OCI-LY1 (cell line): ENCODE measurements at regions not wholly inside any gene's neighbourhood (a gene's known extent, or its start where the extent isn't known, plus 50 kb on each side); places are given as distances from the start of the nearest gene placed in this dataset.
"Not testable (repeated sequence)": the region's sequence is repeated elsewhere in the genome, so short reads cannot be mapped to it uniquely, and the experiment has no call there.

Experiments used
- H2AFZ ChIP-seq: fragments of 200-600 bp; sonication (generic), shearing (Covaris generic); 2 replicates; pipeline ENCODE4 v1.6.0; 2014; ENCODE audit warnings: antibody characterized with exemption, mild to moderate bottlenecking, low read length
- H3F3A ChIP-seq: fragments of 200-600 bp; sonication (generic), shearing (Covaris generic); 2 replicates; pipeline ENCODE4 v1.6.0; 2014; ENCODE audit warnings: mild to moderate bottlenecking, antibody characterized with exemption, low read length, moderate library complexity; ENCODE audit not compliant: insufficient read depth
- H3K27ac ChIP-seq: fragments of 200-600 bp; sonication (generic); 2 replicates; pipeline ENCODE4 v1.5.1; 2014; ENCODE audit warnings: low read length, mixed run types, mild to moderate bottlenecking, low read depth; ENCODE audit not compliant: poor library complexity, severe bottlenecking
- H3K27me3 ChIP-seq: fragments of 200-600 bp; sonication (generic); 2 replicates; pipeline ENCODE4 v1.6.0; 2014; ENCODE audit warnings: antibody characterized with exemption, mild to moderate bottlenecking, low read length, moderate library complexity; ENCODE audit not compliant: insufficient read depth
- H3K36me3 ChIP-seq: fragments of 200-600 bp; sonication (generic); 2 replicates; pipeline ENCODE4 v1.6.1; 2014; ENCODE audit warnings: mild to moderate bottlenecking, antibody characterized with exemption, low read length, moderate library complexity, mixed read lengths; ENCODE audit not compliant: insufficient read depth
- H3K4me1 ChIP-seq: fragments of 200-600 bp; sonication (generic); 2 replicates; pipeline ENCODE4 v1.5.1; 2014; ENCODE audit warnings: mild to moderate bottlenecking, low read length, moderate library complexity; ENCODE audit not compliant: insufficient read depth, severe bottlenecking
- H3K4me2 ChIP-seq: fragments of 200-600 bp; sonication (generic), shearing (Covaris generic); 2 replicates; pipeline ENCODE4 v1.6.1; 2014; ENCODE audit warnings: low read length
- H3K4me3 ChIP-seq: fragments of 200-600 bp; sonication (generic); 2 replicates; pipeline ENCODE4 v1.5.1; 2014; ENCODE audit warnings: low read length, low read depth, mild to moderate bottlenecking, mixed read lengths; ENCODE audit not compliant: poor library complexity, severe bottlenecking
- H3K79me2 ChIP-seq: fragments of 200-600 bp; shearing (Covaris generic); 2 replicates; pipeline ENCODE4 v1.6.1; 2016; ENCODE audit warnings: mixed run types, low read length, mixed read lengths; ENCODE audit not compliant: insufficient read depth
- H3K9ac ChIP-seq: fragments of 200-600 bp; sonication (generic), shearing (Covaris generic); 2 replicates; pipeline ENCODE4 v1.6.1; 2014; ENCODE audit warnings: mild to moderate bottlenecking, low read length, mixed read lengths
- H3K9me2 ChIP-seq: fragments of 200-600 bp; sonication (generic), shearing (Covaris generic); 2 replicates; pipeline ENCODE4 v1.6.1; 2014; ENCODE audit warnings: low read depth, mild to moderate bottlenecking, low read length, mixed read lengths
- H3K9me3 ChIP-seq: fragments of 200-600 bp; shearing (Covaris generic); 2 replicates; pipeline ENCODE4 v1.6.1; 2014; ENCODE audit warnings: low read length, mixed read lengths
- H4K20me1 ChIP-seq: fragments of 200-600 bp; sonication (generic), shearing (Covaris generic); 2 replicates; pipeline ENCODE4 v1.6.0; 2016; ENCODE audit warnings: mild to moderate bottlenecking, low read length; ENCODE audit not compliant: insufficient read depth
- EZH2 ChIP-seq: fragments of 200-600 bp; sonication (generic), shearing (Covaris generic); IDR thresholded peaks from 2 replicates; pipeline ENCODE4 v1.8.0; 2017; ENCODE audit warnings: borderline replicate concordance, mixed run types, mild to moderate bottlenecking, antibody characterized with exemption, low read length, moderate library complexity, mixed read lengths
- TF ChIP-seq, protein P1 (sequence below): fragments of 200-600 bp; sonication (generic), shearing (Covaris generic); IDR thresholded peaks from 2 replicates; pipeline ENCODE4 v1.5.1; 2017; ENCODE audit warnings: mild to moderate bottlenecking, antibody characterized with exemption, low read length, moderate library complexity, mixed read lengths

DNA sequence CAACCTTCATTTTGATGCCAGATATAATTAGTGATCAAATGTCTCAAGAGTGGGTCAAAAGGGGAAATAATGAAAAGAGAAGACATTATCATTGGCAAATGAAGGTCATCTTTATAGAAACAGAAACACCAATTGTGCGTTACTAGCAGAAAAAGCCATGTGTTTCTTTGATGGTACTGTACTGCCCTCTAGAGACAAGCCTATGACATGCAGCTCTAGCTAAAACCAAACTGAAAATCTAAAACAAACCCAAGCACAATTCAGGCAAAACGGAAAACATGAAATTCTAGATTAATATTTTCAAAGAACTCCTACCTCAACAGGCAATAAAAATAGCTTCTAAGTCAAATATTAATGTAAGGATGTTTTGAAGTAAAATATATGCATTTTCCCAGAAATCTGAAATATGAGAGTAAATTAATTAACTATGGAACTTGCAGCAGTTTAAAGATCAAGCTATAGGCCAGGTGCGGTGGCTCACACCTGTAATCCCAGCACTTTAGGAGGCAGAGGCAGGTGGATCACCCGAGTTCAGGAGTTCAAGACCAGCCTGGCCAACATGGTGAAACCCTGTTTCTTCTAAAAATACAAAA, 115.4 kb downstream of the KLHL28 start:
- Histone ChIP-seq H4K20me1 (no peaks in the 10 kb centered on the region), H3K9ac (no peak overlapping the region), H3K27me3 (no peaks in the 10 kb centered on the region), H3K4me2 (peak overlapping the region; percentile 17; the same call in 1 of the 2 replicates), H3K9me3 (no peaks in the 10 kb centered on the region), H3K9me2 (no peaks in the 10 kb centered on the region), H3F3A (no peaks in the 10 kb centered on the region), H3K4me1 (no peaks in the 10 kb centered on the region), H3K36me3 (no peaks in the 10 kb centered on the region), H2AFZ (no peak overlapping the region), H3K4me3 (no peak overlapping the region), H3K79me2 (no peaks in the 10 kb centered on the region), H3K27ac (no peak overlapping the region)
- TF ChIP-seq EZH2 = no peak
- TF ChIP-seq, protein P1, sequence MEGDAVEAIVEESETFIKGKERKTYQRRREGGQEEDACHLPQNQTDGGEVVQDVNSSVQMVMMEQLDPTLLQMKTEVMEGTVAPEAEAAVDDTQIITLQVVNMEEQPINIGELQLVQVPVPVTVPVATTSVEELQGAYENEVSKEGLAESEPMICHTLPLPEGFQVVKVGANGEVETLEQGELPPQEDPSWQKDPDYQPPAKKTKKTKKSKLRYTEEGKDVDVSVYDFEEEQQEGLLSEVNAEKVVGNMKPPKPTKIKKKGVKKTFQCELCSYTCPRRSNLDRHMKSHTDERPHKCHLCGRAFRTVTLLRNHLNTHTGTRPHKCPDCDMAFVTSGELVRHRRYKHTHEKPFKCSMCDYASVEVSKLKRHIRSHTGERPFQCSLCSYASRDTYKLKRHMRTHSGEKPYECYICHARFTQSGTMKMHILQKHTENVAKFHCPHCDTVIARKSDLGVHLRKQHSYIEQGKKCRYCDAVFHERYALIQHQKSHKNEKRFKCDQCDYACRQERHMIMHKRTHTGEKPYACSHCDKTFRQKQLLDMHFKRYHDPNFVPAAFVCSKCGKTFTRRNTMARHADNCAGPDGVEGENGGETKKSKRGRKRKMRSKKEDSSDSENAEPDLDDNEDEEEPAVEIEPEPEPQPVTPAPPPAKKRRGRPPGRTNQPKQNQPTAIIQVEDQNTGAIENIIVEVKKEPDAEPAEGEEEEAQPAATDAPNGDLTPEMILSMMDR = peak; percentile 92

DNA sequence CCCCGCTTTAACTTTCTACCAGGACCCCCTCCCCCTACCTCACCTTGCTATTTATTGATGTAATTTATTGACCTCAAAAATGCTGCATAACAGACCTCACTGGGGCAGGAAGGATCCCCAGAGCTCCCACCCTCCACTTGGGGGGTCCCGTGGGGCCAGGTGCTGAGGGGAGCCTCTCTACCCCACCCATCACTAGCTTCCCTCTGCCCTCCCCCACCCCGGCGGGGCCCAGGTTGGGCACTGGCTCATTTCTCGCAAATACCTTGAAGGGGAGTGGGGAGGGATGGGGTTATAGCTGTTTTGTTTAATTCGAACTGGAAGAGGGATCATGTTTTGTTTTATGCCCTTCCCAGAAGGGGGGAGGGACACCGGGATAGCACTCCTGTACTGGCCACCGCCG, 125.8 kb downstream of the KLHL28 start:
- H2AFZ ChIP-seq, H3K4me3 ChIP-seq, H3K4me2 ChIP-seq, H3K36me3 ChIP-seq, H3K9me3 ChIP-seq, H3K9ac ChIP-seq, H3K27me3 ChIP-seq, H3K27ac ChIP-seq, H4K20me1 ChIP-seq, H3K4me1 ChIP-seq, H3F3A ChIP-seq, H3K79me2 ChIP-seq, H3K9me2 ChIP-seq: not testable (repeated sequence)

DNA sequence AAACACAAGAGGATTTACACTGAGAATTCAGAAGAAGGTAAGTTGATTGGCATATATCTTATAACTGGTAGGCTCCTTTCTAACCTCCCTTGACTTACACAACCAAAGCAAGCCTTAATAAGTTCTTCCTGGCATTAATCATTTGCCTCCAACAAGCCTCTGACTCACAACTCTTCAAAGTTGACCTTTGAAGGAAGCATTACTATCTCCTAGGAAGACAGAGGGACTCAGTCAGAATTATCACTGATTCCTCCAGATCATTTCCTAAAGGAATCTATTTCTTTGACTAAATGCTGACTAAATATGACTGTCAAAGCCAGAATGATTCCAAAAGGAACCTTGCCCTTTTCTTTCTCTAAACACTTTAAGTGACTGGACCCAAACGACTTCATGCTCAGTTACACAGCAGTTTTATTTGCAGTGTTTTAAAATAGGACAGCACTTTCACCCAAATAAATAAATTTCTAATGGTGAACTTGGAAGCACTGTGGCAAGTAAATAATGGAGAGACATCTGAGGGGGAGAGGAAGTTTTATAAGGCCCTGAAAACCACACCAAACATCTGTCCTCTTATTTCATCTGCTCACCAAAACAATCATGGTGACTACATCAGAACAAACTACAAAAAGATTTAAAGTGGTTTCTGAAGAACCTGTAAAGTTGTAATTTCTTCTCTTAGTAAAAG, 128.2 kb downstream of the KLHL28 start:
- Histone ChIP-seq H3K27ac (no peak overlapping the region), H4K20me1 (no peaks in the 10 kb centered on the region), H3K9me2 (no peaks in the 10 kb centered on the region), H3K36me3 (no peaks in the 10 kb centered on the region), H3F3A (no peaks in the 10 kb centered on the region), H2AFZ (no peak overlapping the region), H3K4me3 (no peak overlapping the region), H3K9me3 (no peaks in the 10 kb centered on the region), H3K9ac (no peak overlapping the region), H3K79me2 (no peaks in the 10 kb centered on the region), H3K27me3 (no peaks in the 10 kb centered on the region), H3K4me2 (no peak overlapping the region), H3K4me1 (no peaks in the 10 kb centered on the region)
- no peak for TF ChIP-seq EZH2
- TF ChIP-seq, protein P1 = no peak

DNA sequence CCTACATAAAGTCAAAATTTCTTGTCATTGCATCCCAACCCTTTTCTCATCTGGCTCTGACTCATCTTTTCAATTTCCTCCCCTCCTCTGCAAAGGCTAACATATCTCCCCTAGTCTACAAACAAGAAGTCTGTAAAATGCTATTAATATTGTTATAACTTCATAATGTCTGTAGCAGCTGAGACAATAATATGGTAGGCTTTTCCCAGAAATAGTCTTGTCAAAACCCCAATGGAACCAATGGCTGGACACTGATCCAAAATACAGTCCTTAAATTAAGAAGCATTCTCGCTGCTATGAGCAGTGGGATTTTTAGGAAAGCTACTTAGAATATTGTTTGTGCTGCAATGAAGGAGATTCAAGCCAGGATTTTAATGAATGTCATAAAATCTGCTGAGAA, 131.4 kb downstream of the KLHL28 start:
- Histone ChIP-seq H4K20me1 (no peaks in the 10 kb centered on the region), H3K4me2 (no peak overlapping the region), H3F3A (no peaks in the 10 kb centered on the region), H3K79me2 (no peaks in the 10 kb centered on the region), H3K9me3 (no peaks in the 10 kb centered on the region), H2AFZ (no peak overlapping the region), H3K9ac (no peak overlapping the region), H3K27me3 (no peaks in the 10 kb centered on the region), H3K36me3 (no peaks in the 10 kb centered on the region), H3K4me1 (no peaks in the 10 kb centered on the region), H3K27ac (no peak overlapping the region), H3K4me3 (no peak overlapping the region), H3K9me2 (no peaks in the 10 kb centered on the region)
- TF ChIP-seq, protein P1 = no peak
- no peak for TF ChIP-seq EZH2
